Upper lobe of right lung (tissue), 1 donor: ENCODE measurements at regions not wholly inside any gene's neighbourhood (a gene's known extent, or its start where the extent isn't known, plus 50 kb on each side); places are given as distances from the start of the nearest gene placed in this dataset.
"Not testable (repeated sequence)": the region's sequence is repeated elsewhere in the genome, so short reads cannot be mapped to it uniquely, and the experiment has no call there.

Experiments used
- ATAC-seq: fragments of 200-7000 bp; cut with Tn5 transposase; one replicate; pipeline ENCODE4 v1.9.1; 2020; ENCODE audit warnings: mild to moderate bottlenecking, moderate library complexity
- DNase-seq: peaks from one replicate; pipeline ENCODE4 v3.0.0-alpha.2; 2020
- H3K27ac ChIP-seq: fragments of 200-600 bp; one replicate; pipeline ENCODE4 v1.8.0; 2022
- H3K27me3 ChIP-seq: fragments of 200-600 bp; one replicate; pipeline ENCODE4 v1.8.0; 2022; ENCODE audit warnings: mild to moderate bottlenecking
- H3K36me3 ChIP-seq: fragments of 200-600 bp; one replicate; pipeline ENCODE4 v1.8.0; 2022
- H3K4me1 ChIP-seq: fragments of 200-600 bp; one replicate; pipeline ENCODE4 v1.8.0; 2022
- H3K4me3 ChIP-seq: fragments of 200-600 bp; one replicate; pipeline ENCODE4 v1.8.0; 2022; ENCODE audit warnings: mild to moderate bottlenecking
- H3K9me3 ChIP-seq: fragments of 200-600 bp; one replicate; pipeline ENCODE4 v1.8.0; 2022
- intact Hi-C: fragments of 100-400 bp; cut with DNase I; formaldehyde crosslinking; loops from one replicate; pipeline ENCODE4 v1.11.0; 2022
- TF ChIP-seq, protein P1 (sequence below): fragments of 200-600 bp; IDR thresholded peaks from one replicate; pipeline ENCODE4 v1.8.0; 2022; ENCODE audit warnings: antibody characterized with exemption
- donor health status: DM: no; HTN: yes; CAD: no; lungs with severe emphysema.

DNA sequence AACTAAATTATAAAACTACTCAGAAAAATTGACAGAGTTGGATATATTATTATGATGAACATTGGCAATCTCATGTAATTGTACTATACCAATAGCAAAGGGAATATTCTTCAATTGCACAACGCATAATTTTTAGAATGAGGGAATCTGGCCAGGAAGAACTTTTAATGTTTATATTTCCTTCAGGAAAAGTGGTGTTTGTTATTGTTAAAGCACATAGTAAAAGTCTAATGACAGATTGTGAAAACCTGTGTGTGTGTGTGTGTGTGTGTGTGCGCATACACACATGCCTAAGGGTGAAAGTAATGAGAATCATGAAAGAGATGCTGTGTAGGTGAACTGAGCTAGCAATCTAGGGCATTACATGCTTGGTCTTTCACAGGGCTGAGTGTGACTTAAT, 877.7 kb downstream of the SLC6A15 start:
- ATAC-seq (no peak), DNase-seq (no peak)
- intact Hi-C loops = no loop called here
- no peaks in the 10 kb centered on the region for H3K27me3 ChIP-seq
- H3K4me3 ChIP-seq = no peak overlapping the region
- no peak overlapping the region for H3K27ac ChIP-seq
- TF ChIP-seq, protein P1, sequence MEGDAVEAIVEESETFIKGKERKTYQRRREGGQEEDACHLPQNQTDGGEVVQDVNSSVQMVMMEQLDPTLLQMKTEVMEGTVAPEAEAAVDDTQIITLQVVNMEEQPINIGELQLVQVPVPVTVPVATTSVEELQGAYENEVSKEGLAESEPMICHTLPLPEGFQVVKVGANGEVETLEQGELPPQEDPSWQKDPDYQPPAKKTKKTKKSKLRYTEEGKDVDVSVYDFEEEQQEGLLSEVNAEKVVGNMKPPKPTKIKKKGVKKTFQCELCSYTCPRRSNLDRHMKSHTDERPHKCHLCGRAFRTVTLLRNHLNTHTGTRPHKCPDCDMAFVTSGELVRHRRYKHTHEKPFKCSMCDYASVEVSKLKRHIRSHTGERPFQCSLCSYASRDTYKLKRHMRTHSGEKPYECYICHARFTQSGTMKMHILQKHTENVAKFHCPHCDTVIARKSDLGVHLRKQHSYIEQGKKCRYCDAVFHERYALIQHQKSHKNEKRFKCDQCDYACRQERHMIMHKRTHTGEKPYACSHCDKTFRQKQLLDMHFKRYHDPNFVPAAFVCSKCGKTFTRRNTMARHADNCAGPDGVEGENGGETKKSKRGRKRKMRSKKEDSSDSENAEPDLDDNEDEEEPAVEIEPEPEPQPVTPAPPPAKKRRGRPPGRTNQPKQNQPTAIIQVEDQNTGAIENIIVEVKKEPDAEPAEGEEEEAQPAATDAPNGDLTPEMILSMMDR = no peak
- H3K4me1 ChIP-seq = no peaks in the 10 kb centered on the region
- no peaks in the 10 kb centered on the region for H3K36me3 ChIP-seq
- no peaks in the 10 kb centered on the region for H3K9me3 ChIP-seq

DNA sequence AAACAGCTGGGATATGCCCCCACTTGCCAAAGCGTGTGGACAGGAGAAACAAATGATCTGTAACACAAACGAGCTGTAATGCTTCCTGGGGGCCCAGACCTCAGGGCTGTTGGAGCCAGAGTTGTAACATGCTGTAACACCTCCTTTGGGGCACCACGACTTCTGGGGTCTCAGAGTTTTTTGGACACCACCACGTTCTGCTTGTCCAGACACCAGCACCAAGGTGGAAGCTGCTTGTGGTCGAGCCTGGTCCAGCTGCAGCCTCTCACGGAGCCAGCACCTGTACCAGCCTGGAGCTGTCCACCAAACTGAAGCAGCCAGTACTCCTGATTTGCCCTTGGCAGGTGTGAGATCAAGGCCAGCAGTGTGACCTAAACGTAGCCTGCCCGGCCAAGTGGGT, 879.4 kb downstream of the SLC6A15 start:
- H3K9me3 ChIP-seq = no peaks in the 10 kb centered on the region
- H3K27ac ChIP-seq = no peak overlapping the region
- no peaks in the 10 kb centered on the region for H3K36me3 ChIP-seq
- TF ChIP-seq, protein P1 = no peak
- intact Hi-C loops = no loop called here
- no peaks in the 10 kb centered on the region for H3K27me3 ChIP-seq
- DNase-seq = no peak
- no peaks in the 10 kb centered on the region for H3K4me1 ChIP-seq
- no peak overlapping the region for H3K4me3 ChIP-seq
- peak; percentile 19 for ATAC-seq

DNA sequence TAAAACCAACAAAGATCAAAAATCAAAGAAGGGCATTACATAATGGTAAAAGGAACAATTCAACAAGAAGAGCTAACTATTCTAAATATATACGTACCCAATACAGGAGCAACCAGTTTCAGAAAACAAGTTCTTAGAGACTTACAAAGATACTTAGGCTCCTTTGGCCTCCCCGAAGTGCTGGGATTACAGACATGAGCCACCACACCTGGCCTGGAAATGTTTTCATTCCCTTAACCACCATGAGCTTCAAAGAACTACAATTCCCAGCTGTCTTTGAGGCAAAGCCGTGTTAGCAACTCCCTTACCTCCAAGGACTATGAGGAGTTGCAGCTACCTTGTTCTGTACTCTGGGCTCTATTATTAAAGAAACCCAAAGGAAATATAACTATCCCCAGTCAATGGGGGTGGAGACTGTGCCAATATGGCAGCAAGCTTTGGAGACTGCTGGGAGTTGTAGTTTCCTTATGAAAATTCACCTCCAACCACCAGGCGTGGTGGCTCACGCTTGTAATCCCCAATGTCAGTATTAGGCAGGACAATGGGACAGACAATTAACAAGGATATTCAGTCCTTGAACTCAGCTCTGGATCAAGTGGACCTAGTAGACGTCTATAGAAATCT, 893.9 kb downstream of the SLC6A15 start:
- H3K4me3 ChIP-seq, H3K4me1 ChIP-seq, H3K27ac ChIP-seq, intact Hi-C loops, H3K27me3 ChIP-seq, H3K36me3 ChIP-seq, H3K9me3 ChIP-seq, ATAC-seq, DNase-seq: not testable (repeated sequence)

DNA sequence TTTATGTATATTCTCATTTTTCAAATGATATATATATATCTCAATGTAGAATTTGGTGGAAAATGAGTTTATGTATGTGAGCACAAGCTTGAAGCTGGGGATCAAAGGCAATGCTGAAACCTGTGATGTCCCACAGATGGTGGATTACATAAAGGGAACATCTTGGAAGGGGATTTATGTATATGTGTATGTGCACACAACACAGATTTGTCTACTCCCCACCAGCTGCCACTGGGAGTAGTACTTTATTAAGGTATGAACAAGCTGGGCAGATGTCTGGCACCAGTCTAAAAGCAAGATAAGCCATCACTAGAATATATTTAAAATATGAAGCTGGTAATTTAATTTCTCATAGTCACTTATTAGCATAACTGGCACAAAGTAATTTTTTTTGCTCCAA, 895.6 kb downstream of the SLC6A15 start:
- no peak for ATAC-seq
- Histone ChIP-seq H3K36me3 (no peaks in the 10 kb centered on the region), H3K27me3 (no peaks in the 10 kb centered on the region), H3K27ac (no peak overlapping the region), H3K4me3 (no peak overlapping the region), H3K4me1 (no peaks in the 10 kb centered on the region), H3K9me3 (no peaks in the 10 kb centered on the region)
- TF ChIP-seq, protein P1 = no peak
- intact Hi-C loops = no loop called here
- DNase-seq = no peak

DNA sequence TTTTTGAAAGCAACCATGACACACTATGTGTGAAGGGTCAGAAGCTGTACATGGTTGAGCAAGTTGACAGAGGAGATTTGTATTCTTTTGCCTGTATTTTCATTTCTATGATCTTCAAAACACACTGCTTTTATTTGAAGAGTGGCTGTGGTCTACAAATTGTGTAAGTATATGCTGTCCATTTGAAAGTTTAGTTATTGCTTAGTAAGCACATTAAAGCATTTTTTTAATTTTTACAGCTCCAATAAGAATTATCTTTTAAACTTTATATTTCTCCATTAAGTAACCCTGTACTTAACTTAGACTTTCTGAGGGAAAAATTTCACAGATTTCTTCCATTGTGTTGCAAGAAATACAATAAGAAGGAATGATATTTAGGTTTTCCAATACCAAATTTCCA, 915.2 kb downstream of the SLC6A15 start:
- ATAC-seq (no peak), DNase-seq (no peak)
- intact Hi-C loops = no loop called here
- Histone ChIP-seq H3K27me3 (no peaks in the 10 kb centered on the region), H3K9me3 (peaks cover 6% of the 10 kb centered on the region), H3K36me3 (no peaks in the 10 kb centered on the region), H3K27ac (no peak overlapping the region), H3K4me1 (no peaks in the 10 kb centered on the region), H3K4me3 (no peak overlapping the region)
- TF ChIP-seq, protein P1 = no peak

DNA sequence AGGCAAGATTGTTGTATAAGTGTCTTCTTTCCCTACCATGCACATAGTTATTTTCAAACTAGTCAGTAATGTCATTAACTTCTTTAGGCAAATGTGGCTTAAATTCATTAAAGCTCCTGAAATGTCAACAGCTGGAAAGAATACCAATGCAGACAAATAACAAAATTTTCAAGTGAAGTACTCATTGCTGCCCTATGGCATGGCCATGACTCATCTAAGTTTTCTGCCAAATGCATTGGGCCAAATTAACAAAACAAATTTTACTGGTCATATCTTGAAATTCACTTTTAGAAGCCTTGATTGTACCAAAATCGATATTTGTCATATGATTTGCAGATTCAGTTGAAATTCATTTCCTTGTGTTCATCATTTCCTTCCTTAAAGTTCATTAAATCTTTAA, 915.9 kb downstream of the SLC6A15 start:
- H3K36me3 ChIP-seq = no peaks in the 10 kb centered on the region
- H3K27ac ChIP-seq = no peak overlapping the region
- DNase-seq (no peak), ATAC-seq (no peak)
- no peaks in the 10 kb centered on the region for H3K4me1 ChIP-seq
- intact Hi-C loops = no loop called here
- TF ChIP-seq, protein P1 = no peak
- H3K27me3 ChIP-seq = no peaks in the 10 kb centered on the region
- no peak overlapping the region for H3K4me3 ChIP-seq
- H3K9me3 ChIP-seq = peaks cover 6% of the 10 kb centered on the region
